Calu3 (cell line): ENCODE measurements at regions not wholly inside any gene's neighbourhood (a gene's known extent, or its start where the extent isn't known, plus 50 kb on each side); places are given as distances from the start of the nearest gene placed in this dataset.

Experiments used
- BruUV-seq: library from RNA; stranded (reverse); fragments of 400-500 nt; replicated peaks from 2 replicates; lab custom pipeline; 2021; lab: Mats Ljungman, UMichigan
- CTCF ChIA-PET: fragments of 300-600 bp; sonication (Branson Sonifier 250); formaldehyde crosslinking; loops from one replicate; lab custom pipeline; 2022; ENCODE audit warnings: antibody characterized with exemption; lab: Charles Lee
- DNase-seq: peaks from one replicate; pipeline ENCODE4 v3.0.0; 2022
- H3K27ac Mint-ChIP-seq: one replicate; pipeline ENCODE4 v1.8.0; 2022; ENCODE audit warnings: mixed read lengths; ENCODE audit not compliant: unreplicated experiment
- H3K27me3 Mint-ChIP-seq: one replicate; pipeline ENCODE4 v1.8.0; 2022; ENCODE audit warnings: mixed read lengths; ENCODE audit not compliant: unreplicated experiment
- H3K36me3 Mint-ChIP-seq: one replicate; pipeline ENCODE4 v1.8.0; 2022; ENCODE audit warnings: mild to moderate bottlenecking, moderate library complexity, mixed read lengths; ENCODE audit not compliant: insufficient read depth, unreplicated experiment
- H3K4me1 Mint-ChIP-seq: one replicate; pipeline ENCODE4 v1.8.0; 2022; ENCODE audit warnings: mild to moderate bottlenecking, low read depth, mixed read lengths; ENCODE audit not compliant: unreplicated experiment
- H3K4me3 Mint-ChIP-seq: one replicate; pipeline ENCODE4 v1.8.0; 2022; ENCODE audit warnings: mild to moderate bottlenecking, low read depth, moderate library complexity, mixed read lengths; ENCODE audit not compliant: unreplicated experiment
- H3K9me3 Mint-ChIP-seq: one replicate; pipeline ENCODE4 v1.8.0; 2022; ENCODE audit warnings: low read depth, mixed read lengths; ENCODE audit not compliant: unreplicated experiment
- intact Hi-C: fragments of 100-400 bp; cut with micrococcal nuclease; formaldehyde crosslinking; loops from one replicate; pipeline ENCODE4 v1.10.0; 2022; ENCODE audit not compliant: unreplicated experiment
- TF ChIP-seq, protein P1 (sequence below): fragments of 200-600 bp; IDR thresholded peaks from one replicate; pipeline ENCODE4 v1.8.0; 2022; ENCODE audit warnings: antibody characterized with exemption; ENCODE audit not compliant: unreplicated experiment

DNA sequence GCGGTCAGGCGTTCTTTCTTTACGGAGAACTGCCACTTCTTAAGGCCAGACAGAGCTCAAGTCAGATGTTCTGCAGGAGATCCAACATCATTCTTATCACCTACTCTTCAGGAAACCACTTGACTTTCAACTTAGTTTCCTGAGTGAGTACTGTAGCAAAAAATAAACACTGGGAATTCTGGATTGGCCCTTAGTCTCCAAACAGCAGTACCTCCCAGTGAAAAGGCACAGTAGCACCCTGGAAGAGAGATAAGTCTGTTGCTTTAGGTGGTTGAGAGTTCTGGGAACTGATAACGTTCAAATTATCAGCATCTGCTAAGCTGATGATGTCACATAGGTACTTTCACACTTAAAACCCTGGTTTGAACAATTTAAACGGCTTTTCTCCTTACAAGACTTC, 971.8 kb upstream of the TENM4 start:
- Mint-ChIP-seq H3K27me3 (no peaks in the 10 kb centered on the region), H3K27ac (no peak overlapping the region), H3K4me1 (no peaks in the 10 kb centered on the region), H3K4me3 (no peak overlapping the region), H3K36me3 (no peaks in the 10 kb centered on the region), H3K9me3 (peaks cover 4% of the 10 kb centered on the region)
- intact Hi-C loops, result no loop called here
- no peak for DNase-seq
- CTCF ChIA-PET, result no interaction called here
- no TSS peak for BruUV-seq
- TF ChIP-seq, protein P1, sequence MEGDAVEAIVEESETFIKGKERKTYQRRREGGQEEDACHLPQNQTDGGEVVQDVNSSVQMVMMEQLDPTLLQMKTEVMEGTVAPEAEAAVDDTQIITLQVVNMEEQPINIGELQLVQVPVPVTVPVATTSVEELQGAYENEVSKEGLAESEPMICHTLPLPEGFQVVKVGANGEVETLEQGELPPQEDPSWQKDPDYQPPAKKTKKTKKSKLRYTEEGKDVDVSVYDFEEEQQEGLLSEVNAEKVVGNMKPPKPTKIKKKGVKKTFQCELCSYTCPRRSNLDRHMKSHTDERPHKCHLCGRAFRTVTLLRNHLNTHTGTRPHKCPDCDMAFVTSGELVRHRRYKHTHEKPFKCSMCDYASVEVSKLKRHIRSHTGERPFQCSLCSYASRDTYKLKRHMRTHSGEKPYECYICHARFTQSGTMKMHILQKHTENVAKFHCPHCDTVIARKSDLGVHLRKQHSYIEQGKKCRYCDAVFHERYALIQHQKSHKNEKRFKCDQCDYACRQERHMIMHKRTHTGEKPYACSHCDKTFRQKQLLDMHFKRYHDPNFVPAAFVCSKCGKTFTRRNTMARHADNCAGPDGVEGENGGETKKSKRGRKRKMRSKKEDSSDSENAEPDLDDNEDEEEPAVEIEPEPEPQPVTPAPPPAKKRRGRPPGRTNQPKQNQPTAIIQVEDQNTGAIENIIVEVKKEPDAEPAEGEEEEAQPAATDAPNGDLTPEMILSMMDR, result no peak

DNA sequence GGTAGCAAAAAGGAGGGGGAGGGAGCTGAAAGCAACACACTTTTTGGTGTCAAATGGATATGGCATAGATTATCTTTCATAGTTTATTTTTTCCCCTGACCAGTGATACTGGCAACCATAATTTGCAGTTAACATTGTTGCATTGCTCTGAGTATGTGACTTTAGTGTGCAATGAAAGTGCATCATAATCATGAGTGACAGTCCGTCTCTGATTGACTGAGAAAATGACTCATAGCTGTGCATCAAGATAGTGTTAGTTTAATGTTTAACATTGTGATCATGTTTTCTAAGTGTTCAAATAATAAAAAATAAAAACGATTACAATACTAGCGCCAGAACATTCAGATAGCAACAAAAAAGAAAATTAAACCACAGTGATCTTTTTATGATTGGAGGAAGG, 952.4 kb upstream of the TENM4 start:
- peaks cover 2% of the 10 kb centered on the region for H3K9me3 Mint-ChIP-seq
- CTCF ChIA-PET, result no interaction called here
- TF ChIP-seq, protein P1, result no peak
- H3K27ac Mint-ChIP-seq, result no peak overlapping the region
- no peaks in the 10 kb centered on the region for H3K36me3 Mint-ChIP-seq
- no TSS peak for BruUV-seq
- intact Hi-C loops, result no loop called here
- H3K4me3 Mint-ChIP-seq, result no peak overlapping the region
- H3K4me1 Mint-ChIP-seq, result no peaks in the 10 kb centered on the region
- no peak for DNase-seq
- no peaks in the 10 kb centered on the region for H3K27me3 Mint-ChIP-seq

DNA sequence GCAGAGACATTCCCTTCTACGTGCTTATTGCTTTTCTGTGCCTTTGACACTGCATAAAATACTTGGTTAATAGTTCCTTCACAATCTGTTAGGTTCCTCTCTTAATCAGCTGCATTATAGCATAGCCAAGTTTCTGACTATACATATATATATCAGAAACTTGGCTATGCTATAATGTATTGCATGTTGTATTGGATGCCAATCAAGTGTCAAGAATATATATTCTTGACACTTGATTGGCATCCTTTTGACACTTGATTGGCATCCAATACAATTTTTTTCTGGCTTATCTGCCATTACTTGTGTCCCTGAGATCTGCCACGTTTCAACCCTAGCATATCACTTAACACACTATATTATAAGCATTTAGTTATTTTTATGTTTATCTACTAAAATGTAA, 949.7 kb upstream of the TENM4 start:
- Mint-ChIP-seq H3K4me1 (no peaks in the 10 kb centered on the region), H3K27ac (no peak overlapping the region), H3K36me3 (no peaks in the 10 kb centered on the region), H3K9me3 (peaks cover 2% of the 10 kb centered on the region), H3K27me3 (no peaks in the 10 kb centered on the region), H3K4me3 (no peak overlapping the region)
- no peak for DNase-seq
- intact Hi-C loops, result no loop called here
- CTCF ChIA-PET, result no interaction called here
- BruUV-seq, result no TSS peak
- TF ChIP-seq, protein P1, result no peak

DNA sequence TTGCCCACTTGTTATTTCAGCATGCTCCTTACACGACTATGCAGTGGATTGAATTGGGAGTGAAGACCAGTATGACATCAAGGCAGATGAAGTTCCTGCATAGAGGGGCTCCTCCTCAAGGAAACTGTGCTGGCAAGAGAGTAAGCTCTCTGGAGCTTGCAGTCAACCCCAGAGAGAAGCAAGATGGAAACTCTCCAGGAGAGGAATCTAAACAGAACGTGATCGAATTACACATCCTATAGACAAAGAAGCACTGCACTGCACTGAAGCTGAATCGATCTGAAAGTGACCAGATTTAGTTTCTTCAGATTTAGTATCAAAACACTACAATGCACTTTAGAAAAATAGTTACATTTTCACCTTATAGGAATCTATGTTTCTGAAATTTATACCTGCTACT, 947.7 kb upstream of the TENM4 start:
- intact Hi-C loops, result no loop called here
- H3K4me1 Mint-ChIP-seq, result peaks cover 3% of the 10 kb centered on the region
- peaks cover 4% of the 10 kb centered on the region for H3K9me3 Mint-ChIP-seq

More for the DNA sequence above, 947.7 kb upstream of the TENM4 start:
- no TSS peak for BruUV-seq
- peaks cover 2% of the 10 kb centered on the region for H3K36me3 Mint-ChIP-seq
- H3K27ac Mint-ChIP-seq, result no peak overlapping the region
- no peak for DNase-seq
- CTCF ChIA-PET, result no interaction called here
- H3K27me3 Mint-ChIP-seq, result no peaks in the 10 kb centered on the region
- no peak overlapping the region for H3K4me3 Mint-ChIP-seq
- TF ChIP-seq, protein P1, result no peak
